Liver (tissue), 8 donors: ENCODE measurements at regions not wholly inside any gene's neighbourhood (a gene's known extent, or its start where the extent isn't known, plus 50 kb on each side); places are given as distances from the start of the nearest gene placed in this dataset.

Source experiments
- DNase-seq: peaks from one replicate; pipeline ENCODE4 v3.0.0-alpha.2; 2017; ENCODE audit warnings: low spot score
- H3K27ac ChIP-seq, 2 donors: one replicate each; pipeline ENCODE4 v1.7.0; 2013; ENCODE audit warnings: inconsistent platforms in 2 of 2, low read length in 2 of 2, control low read depth in 1 of 2, low read depth in 1 of 2, mild to moderate bottlenecking in 1 of 2
- H3K27me3 ChIP-seq, 4 donors: one replicate each; pipeline versions ENCODE4 v1.6.1 to v1.7.0; 2013; ENCODE audit warnings: low read length in 3 of 4, inconsistent platforms in 1 of 4, mild to moderate bottlenecking in 1 of 4, moderate library complexity in 1 of 4; ENCODE audit not compliant: control insufficient read depth in 4 of 4, insufficient read depth in 4 of 4
- H3K36me3 ChIP-seq, 4 donors: one replicate each; pipeline versions ENCODE4 v1.6.1 to v1.7.0; 2013; ENCODE audit warnings: low read length in 3 of 4, mild to moderate bottlenecking in 3 of 4, low read depth in 1 of 4, moderate library complexity in 1 of 4; ENCODE audit not compliant: control insufficient read depth in 4 of 4, insufficient read depth in 3 of 4
- H3K4me1 ChIP-seq, 4 donors: one replicate each; pipeline versions ENCODE4 v1.6.1 to v1.7.0; 2013; ENCODE audit warnings: low read length in 3 of 4, mild to moderate bottlenecking in 3 of 4, moderate library complexity in 1 of 4; ENCODE audit not compliant: control insufficient read depth in 4 of 4, insufficient read depth in 4 of 4
- H3K4me3 ChIP-seq, 3 donors: one replicate each; pipeline versions ENCODE4 v1.6.1 to v1.7.0; 2013; ENCODE audit warnings: low read length in 3 of 3, control low read depth in 1 of 3, low read depth in 1 of 3, mild to moderate bottlenecking in 1 of 3
- H3K9ac ChIP-seq, 2 donors: one replicate each; pipeline ENCODE4 v1.7.0; 2013; ENCODE audit warnings: low read length in 2 of 2, mild to moderate bottlenecking in 2 of 2, moderate library complexity in 2 of 2, control low read depth in 1 of 2, low read depth in 1 of 2
- H3K9me3 ChIP-seq, 4 donors: one replicate each; pipeline versions ENCODE4 v1.6.1 to v1.7.0; 2013; ENCODE audit warnings: low read length in 3 of 4; ENCODE audit not compliant: control insufficient read depth in 4 of 4
- CTCF ChIP-seq: fragments of 150-350 bp; IDR thresholded peaks from 2 replicates; pipeline ENCODE4 v1.5.1; 2017; ENCODE audit warnings: improper control_type of control experiment, low read depth, low read length; ENCODE audit not compliant: missing input control
- EGR1 ChIP-seq, 2 donors: IDR thresholded peaks; 2 replicates each; pipeline ENCODE4 v1.6.1; 2016 to 2018; ENCODE audit warnings: antibody characterized with exemption in 2 of 2, low read depth in 2 of 2
- FOXA2 ChIP-seq: IDR thresholded peaks from 2 replicates; pipeline ENCODE4 v1.6.1; 2016; ENCODE audit warnings: antibody characterized with exemption
- GABPA ChIP-seq, 2 donors: IDR thresholded peaks in 1 of 2; conservative IDR thresholded peaks in 1 of 2; 2 replicates each; pipeline ENCODE4 v1.6.1; 2016; ENCODE audit warnings: antibody characterized with exemption in 2 of 2, mild to moderate bottlenecking in 1 of 2, moderate library complexity in 1 of 2
- HNF4A ChIP-seq, 2 donors: conservative IDR thresholded peaks; 2 replicates each; pipeline ENCODE4 v1.6.1; 2016; ENCODE audit warnings: antibody characterized with exemption in 2 of 2, mild to moderate bottlenecking in 2 of 2
- HNF4G ChIP-seq: IDR thresholded peaks from 2 replicates; pipeline ENCODE4 v1.6.1; 2016; ENCODE audit warnings: antibody characterized with exemption
- JUND ChIP-seq, 2 donors: IDR thresholded peaks; 2 replicates each; pipeline ENCODE4 v1.6.1; 2016; ENCODE audit warnings: antibody characterized with exemption in 2 of 2
- MAX ChIP-seq: IDR thresholded peaks from 2 replicates; pipeline ENCODE4 v1.6.1; 2016; ENCODE audit warnings: antibody characterized with exemption
- NR2F2 ChIP-seq: IDR thresholded peaks from 2 replicates; pipeline ENCODE4 v1.6.1; 2016; ENCODE audit warnings: antibody characterized with exemption
- RAD21 ChIP-seq, 2 donors: IDR thresholded peaks; 2 replicates each; pipeline ENCODE4 v1.6.1; 2016; ENCODE audit warnings: antibody characterized with exemption in 2 of 2, mild to moderate bottlenecking in 2 of 2
- RXRA ChIP-seq, 2 donors: IDR thresholded peaks; 2 replicates each; pipeline ENCODE4 v1.6.1; 2017 to 2018; ENCODE audit warnings: antibody characterized with exemption in 2 of 2, mild to moderate bottlenecking in 1 of 2
- SP1 ChIP-seq: IDR thresholded peaks from 2 replicates; pipeline ENCODE4 v1.6.1; 2018; ENCODE audit warnings: antibody characterized with exemption, mild to moderate bottlenecking
- TAF1 ChIP-seq: conservative IDR thresholded peaks from 2 replicates; pipeline ENCODE4 v1.6.1; 2016; ENCODE audit warnings: antibody characterized with exemption, mild to moderate bottlenecking
- YY1 ChIP-seq: IDR thresholded peaks from 2 replicates; pipeline ENCODE4 v1.6.1; 2016; ENCODE audit warnings: antibody characterized with exemption, mild to moderate bottlenecking
- ZBTB33 ChIP-seq: IDR thresholded peaks from 2 replicates; pipeline ENCODE4 v1.6.1; 2016; ENCODE audit warnings: antibody characterized with exemption
- WGBS: extraction: QIAGEN DNeasy Blood & Tissue Kit; methylation state at CpG from one replicate; pipeline ENCODE4 v1.1.7; 2013; 5-methylcytosine and 5-hydroxymethylcytosine counted together
- TF ChIP-seq, protein P1 (sequence below): IDR thresholded peaks from 2 replicates; pipeline ENCODE4 v1.6.1; 2016; ENCODE audit warnings: antibody characterized with exemption
- TF ChIP-seq, protein P2 (sequence below): IDR thresholded peaks from 2 replicates; pipeline ENCODE4 v1.6.1; 2016; ENCODE audit warnings: antibody characterized with exemption, mild to moderate bottlenecking
- donor health status: healthy.
- donor health status: healthy.
- donor health status: healthy.
- donor health status: healthy.
- donor health status: healthy.

DNA sequence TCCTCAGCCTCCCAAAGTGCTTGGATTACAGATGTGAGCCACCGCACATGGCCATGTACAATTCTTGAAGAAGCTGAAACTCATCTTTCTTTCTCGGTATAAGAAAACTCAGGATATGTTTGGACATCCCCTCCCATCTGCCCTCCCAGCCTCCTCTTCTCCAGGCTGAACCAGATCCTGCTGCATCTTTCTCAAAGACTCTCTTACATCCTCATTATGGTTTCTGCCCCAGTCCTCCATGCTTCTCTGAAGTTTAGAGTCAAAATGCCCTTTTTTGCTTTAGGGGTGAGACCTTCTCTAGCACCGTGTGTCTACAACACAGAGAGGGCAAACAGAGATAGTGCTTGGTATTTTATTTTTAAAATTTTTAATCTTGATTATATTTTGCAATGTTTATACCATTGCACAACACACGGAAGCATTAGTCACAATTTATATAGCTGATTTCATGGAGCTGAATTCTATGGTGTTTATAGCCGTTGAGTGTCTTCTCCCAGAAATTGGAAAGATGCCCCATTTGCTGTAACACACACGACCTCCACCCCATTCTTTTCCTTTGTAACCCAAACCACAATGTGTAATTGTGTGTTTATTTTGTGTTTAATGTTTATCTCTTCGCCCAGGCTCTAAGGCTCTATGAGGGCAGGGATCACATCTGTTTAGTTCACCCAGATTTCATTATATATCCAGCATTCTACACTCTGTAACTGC is 206.0 kb upstream of the TNP1 start:
- WGBS: 62% methylated on average over 7 of the region's 7 CpGs
- no peak overlapping the region for H3K9ac ChIP-seq
- no peak for DNase-seq
- no peaks in the 10 kb centered on the region for H3K9me3 ChIP-seq
- no peak overlapping the region for H3K4me3 ChIP-seq
- no peaks in the 10 kb centered on the region for H3K36me3 ChIP-seq
- peaks cover 0 to 4% (median under 1%) of the 10 kb centered on the region in 4 donors for H3K27me3 ChIP-seq
- no peaks in the 10 kb centered on the region for H3K4me1 ChIP-seq
- TF ChIP-seq FOXA2: no peak
- TF ChIP-seq JUND (IDR thresholded peaks at IDR 0.05): no peak
- TF ChIP-seq YY1: peak; percentile 21
- peak in 1 of 2 donors; percentile 10 for TF ChIP-seq RXRA (IDR thresholded peaks at IDR 0.05)
- TF ChIP-seq SP1: no peak
- no peak for TF ChIP-seq CTCF
- TF ChIP-seq NR2F2: no peak
- no peak for TF ChIP-seq HNF4A (conservative IDR thresholded peaks at IDR 0.05)
- TF ChIP-seq, protein P1, sequence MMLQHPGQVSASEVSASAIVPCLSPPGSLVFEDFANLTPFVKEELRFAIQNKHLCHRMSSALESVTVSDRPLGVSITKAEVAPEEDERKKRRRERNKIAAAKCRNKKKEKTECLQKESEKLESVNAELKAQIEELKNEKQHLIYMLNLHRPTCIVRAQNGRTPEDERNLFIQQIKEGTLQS: no peak
- TF ChIP-seq MAX: no peak
- TF ChIP-seq ZBTB33: no peak
- TF ChIP-seq TAF1: no peak
- TF ChIP-seq EGR1 (IDR thresholded peaks at IDR 0.05; ENCODE audit: low read depth in 2 of 2): no peak
- TF ChIP-seq GABPA (IDR thresholded peaks at IDR 0.05 in 1 of 2, conservative IDR thresholded peaks at IDR 0.05 in 1 of 2): no peak
- no peak for TF ChIP-seq RAD21 (IDR thresholded peaks at IDR 0.05)
- no peak for TF ChIP-seq HNF4G
- TF ChIP-seq, protein P2, sequence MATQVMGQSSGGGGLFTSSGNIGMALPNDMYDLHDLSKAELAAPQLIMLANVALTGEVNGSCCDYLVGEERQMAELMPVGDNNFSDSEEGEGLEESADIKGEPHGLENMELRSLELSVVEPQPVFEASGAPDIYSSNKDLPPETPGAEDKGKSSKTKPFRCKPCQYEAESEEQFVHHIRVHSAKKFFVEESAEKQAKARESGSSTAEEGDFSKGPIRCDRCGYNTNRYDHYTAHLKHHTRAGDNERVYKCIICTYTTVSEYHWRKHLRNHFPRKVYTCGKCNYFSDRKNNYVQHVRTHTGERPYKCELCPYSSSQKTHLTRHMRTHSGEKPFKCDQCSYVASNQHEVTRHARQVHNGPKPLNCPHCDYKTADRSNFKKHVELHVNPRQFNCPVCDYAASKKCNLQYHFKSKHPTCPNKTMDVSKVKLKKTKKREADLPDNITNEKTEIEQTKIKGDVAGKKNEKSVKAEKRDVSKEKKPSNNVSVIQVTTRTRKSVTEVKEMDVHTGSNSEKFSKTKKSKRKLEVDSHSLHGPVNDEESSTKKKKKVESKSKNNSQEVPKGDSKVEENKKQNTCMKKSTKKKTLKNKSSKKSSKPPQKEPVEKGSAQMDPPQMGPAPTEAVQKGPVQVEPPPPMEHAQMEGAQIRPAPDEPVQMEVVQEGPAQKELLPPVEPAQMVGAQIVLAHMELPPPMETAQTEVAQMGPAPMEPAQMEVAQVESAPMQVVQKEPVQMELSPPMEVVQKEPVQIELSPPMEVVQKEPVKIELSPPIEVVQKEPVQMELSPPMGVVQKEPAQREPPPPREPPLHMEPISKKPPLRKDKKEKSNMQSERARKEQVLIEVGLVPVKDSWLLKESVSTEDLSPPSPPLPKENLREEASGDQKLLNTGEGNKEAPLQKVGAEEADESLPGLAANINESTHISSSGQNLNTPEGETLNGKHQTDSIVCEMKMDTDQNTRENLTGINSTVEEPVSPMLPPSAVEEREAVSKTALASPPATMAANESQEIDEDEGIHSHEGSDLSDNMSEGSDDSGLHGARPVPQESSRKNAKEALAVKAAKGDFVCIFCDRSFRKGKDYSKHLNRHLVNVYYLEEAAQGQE: no peak
- no peak overlapping the region for H3K27ac ChIP-seq
